ENCODE measurements at regions not wholly inside any gene's neighbourhood (a gene's known extent, or its start where the extent isn't known, plus 50 kb on each side); places are given as distances from the start of the nearest gene placed in this dataset.

DNA sequence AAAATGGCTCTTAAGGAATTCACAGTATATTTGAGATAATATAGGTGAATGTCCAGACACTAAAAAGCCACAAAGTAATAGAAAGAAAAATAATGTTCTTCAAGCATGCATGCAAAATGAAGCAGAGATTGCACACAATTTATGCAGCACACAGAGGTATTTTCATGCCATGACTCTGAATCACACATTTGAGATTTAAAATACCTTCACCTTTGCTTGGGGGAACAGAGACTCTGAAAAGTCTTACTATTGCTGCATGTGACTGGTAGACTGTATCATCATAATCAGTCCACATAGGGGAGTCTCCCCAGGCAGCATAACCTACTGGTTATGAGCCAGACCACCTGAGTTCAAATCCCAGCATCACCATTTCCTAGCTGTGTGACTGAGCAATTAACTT, 96.2 kb downstream of the RCN1 start (continued):
- TF ChIP-seq ZNF607 (CRISPR knock-in tag; IDR thresholded peaks at IDR 0.05; ENCODE audit: borderline replicate concordance) = no peak
- TF ChIP-seq ADNP (CRISPR knock-in tag; IDR thresholded peaks at IDR 0.05) = no peak
- no peak for TF ChIP-seq ZNF205 (CRISPR knock-in tag; IDR thresholded peaks at IDR 0.05)
- TF ChIP-seq, protein P1, sequence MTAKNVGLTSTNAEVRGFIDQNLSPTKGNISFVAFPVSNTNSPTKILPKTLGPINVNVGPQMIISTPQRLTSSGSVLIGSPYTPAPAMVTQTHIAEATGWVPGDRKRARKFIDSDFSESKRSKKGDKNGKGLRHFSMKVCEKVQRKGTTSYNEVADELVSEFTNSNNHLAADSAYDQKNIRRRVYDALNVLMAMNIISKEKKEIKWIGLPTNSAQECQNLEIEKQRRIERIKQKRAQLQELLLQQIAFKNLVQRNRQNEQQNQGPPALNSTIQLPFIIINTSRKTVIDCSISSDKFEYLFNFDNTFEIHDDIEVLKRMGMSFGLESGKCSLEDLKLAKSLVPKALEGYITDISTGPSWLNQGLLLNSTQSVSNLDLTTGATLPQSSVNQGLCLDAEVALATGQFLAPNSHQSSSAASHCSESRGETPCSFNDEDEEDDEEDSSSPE (CRISPR knock-in tag; IDR thresholded peaks at IDR 0.05) = no peak
- no peak for TF ChIP-seq ZNF501 (CRISPR knock-in tag; IDR thresholded peaks at IDR 0.05)
- no peak for TF ChIP-seq GATAD2A (CRISPR knock-in tag; IDR thresholded peaks at IDR 0.05)
- no peak for TF ChIP-seq ZNF781 (CRISPR knock-in tag; IDR thresholded peaks at IDR 0.05; ENCODE audit: borderline replicate concordance, not compliant biosample characterization)
- no peak for TF ChIP-seq HOXA9 (CRISPR knock-in tag; IDR thresholded peaks at IDR 0.05; ENCODE audit: borderline replicate concordance)

DNA sequence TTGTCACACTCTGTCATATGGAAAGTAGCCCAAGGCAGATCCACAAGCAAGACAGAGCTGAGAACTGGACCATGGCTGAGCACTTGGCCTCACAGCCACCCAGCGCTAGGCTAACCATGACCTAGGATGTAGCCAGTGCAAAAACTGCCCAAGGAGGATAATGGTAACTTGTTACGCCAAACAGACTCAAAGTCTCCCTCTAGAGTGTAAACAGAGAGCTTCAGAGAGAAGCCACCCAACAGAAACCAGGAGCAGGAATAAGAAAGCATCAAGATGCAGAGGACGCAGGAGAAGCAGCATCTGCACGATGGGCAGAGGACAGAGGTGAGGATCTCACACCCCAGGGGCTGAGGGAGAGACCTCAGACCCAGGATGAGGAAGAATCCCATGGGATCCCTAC, 97.9 kb downstream of the RCN1 start:
- no peak for FAIRE-seq
- Histone ChIP-seq H2AFZ (ENCODE audit: low read length) (no peak overlapping the region), H3K36me3 (replicated peaks in 1 of 2; ENCODE audit: control insufficient read depth in 1 of 2, insufficient read depth in 2 of 2, low read length in 2 of 2) (no peaks in the 10 kb centered on the region), H3K9me3 (ENCODE audit: low read length) (no peaks in the 10 kb centered on the region), H3K27me3 (ENCODE audit: control insufficient read depth in 1 of 2, insufficient read depth in 2 of 2, low read length in 2 of 2) (peaks cover 0 to 23% of the 10 kb centered on the region in 2 experiments; a peak in 4 of 5 replicates), H4K20me1 (ENCODE audit: insufficient read depth, low read length) (no peaks in the 10 kb centered on the region), H3K27ac (ENCODE audit: extremely low read length, insufficient read depth, low read length) (no peak overlapping the region), H3K9ac (ENCODE audit: insufficient read depth, low read depth, low read length) (no peak overlapping the region), H3K4me1 (ENCODE audit: insufficient read depth, low read length) (no peaks in the 10 kb centered on the region), H3K79me2 (ENCODE audit: insufficient read depth, low read length) (no peaks in the 10 kb centered on the region), H3K4me2 (ENCODE audit: low read depth, low read length) (no peak overlapping the region), H3K4me3 (replicated peaks in 1 of 3; ENCODE audit: insufficient read depth in 1 of 3, low read depth in 2 of 3, low read length in 3 of 3) (no peak overlapping the region)
- intact Hi-C loops (cut with micrococcal nuclease; ENCODE audit: unreplicated experiment) (no loop called here), in situ Hi-C loops (cut with HindIII; ENCODE audit: extremely low pct_ligation_motif_present, low pct_unique_long_range_greater_than_20kb) (no loop called here)
- 12% methylated on average over 4 of the region's 4 CpGs for WGBS (ENCODE audit: low lambda C conversion rate)
- TF ChIP-seq FOXA1 (IDR thresholded peaks at IDR 0.05) (no peak), FOXA1 (CRISPR knock-in tag; IDR thresholded peaks at IDR 0.05) (peak; percentile 52), ZNF615 (CRISPR knock-in tag; IDR thresholded peaks at IDR 0.05; ENCODE audit: borderline replicate concordance) (no peak), FOXA3 (CRISPR knock-in tag; IDR thresholded peaks at IDR 0.05) (peak; percentile 37; the same call in 1 of the 2 replicates), ZNF607 (CRISPR knock-in tag; IDR thresholded peaks at IDR 0.05; ENCODE audit: borderline replicate concordance) (no peak)
- POLR2A ChIA-PET = no interaction called here
- no peak for DNase-seq (ENCODE audit: low spot score)
- CTCF ChIA-PET (ENCODE audit: low intra/inter-chr PET ratio, low total read pairs) = no interaction called here
- BruUV-seq (replicated peaks) = no TSS peak
- no peak; the same call in 2 of the 3 replicates for ATAC-seq
